22Rv1 (cell line): ENCODE measurements at regions not wholly inside any gene's neighbourhood (a gene's known extent, or its start where the extent isn't known, plus 50 kb on each side); places are given as distances from the start of the nearest gene placed in this dataset.

Experiments used
- ZFX ChIP-seq: fragments of 450-650 bp; IDR thresholded peaks from 2 replicates; pipeline ENCODE4 v1.6.1; 2017; ENCODE audit warnings: antibody characterized with exemption, borderline replicate concordance
- TF ChIP-seq, protein P1 (sequence below): fragments of 450-650 bp; IDR thresholded peaks from 2 replicates; pipeline ENCODE4 v1.5.1; 2017; ENCODE audit warnings: mild to moderate bottlenecking

DNA sequence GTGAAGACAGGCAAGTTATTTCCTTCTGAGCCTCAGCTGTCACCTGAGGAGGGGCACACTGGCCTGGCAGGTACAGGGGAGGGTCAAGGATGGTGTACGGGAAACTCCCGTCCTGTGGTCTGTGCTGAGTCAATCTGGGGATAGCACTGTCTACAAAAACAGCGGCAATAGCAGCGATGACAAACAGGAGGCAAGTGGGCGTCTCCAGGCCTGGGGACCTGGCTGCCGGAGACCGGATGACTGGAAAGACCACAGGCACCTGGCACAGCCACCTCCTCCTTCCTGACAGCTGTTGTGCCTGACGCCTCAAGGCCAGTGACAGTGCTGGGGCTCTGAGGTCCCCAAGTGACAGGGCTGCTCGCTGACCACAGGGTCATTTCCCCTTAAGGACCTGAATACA lies 202.1 kb upstream of the HS6ST1 start:
- TF ChIP-seq, protein P1, sequence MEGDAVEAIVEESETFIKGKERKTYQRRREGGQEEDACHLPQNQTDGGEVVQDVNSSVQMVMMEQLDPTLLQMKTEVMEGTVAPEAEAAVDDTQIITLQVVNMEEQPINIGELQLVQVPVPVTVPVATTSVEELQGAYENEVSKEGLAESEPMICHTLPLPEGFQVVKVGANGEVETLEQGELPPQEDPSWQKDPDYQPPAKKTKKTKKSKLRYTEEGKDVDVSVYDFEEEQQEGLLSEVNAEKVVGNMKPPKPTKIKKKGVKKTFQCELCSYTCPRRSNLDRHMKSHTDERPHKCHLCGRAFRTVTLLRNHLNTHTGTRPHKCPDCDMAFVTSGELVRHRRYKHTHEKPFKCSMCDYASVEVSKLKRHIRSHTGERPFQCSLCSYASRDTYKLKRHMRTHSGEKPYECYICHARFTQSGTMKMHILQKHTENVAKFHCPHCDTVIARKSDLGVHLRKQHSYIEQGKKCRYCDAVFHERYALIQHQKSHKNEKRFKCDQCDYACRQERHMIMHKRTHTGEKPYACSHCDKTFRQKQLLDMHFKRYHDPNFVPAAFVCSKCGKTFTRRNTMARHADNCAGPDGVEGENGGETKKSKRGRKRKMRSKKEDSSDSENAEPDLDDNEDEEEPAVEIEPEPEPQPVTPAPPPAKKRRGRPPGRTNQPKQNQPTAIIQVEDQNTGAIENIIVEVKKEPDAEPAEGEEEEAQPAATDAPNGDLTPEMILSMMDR: no peak
- no peak for TF ChIP-seq ZFX
